Stromal cell of bone marrow (primary cell): ENCODE measurements at regions not wholly inside any gene's neighbourhood (a gene's known extent, or its start where the extent isn't known, plus 50 kb on each side); places are given as distances from the start of the nearest gene placed in this dataset.
"Not testable (repeated sequence)": the region's sequence is repeated elsewhere in the genome, so short reads cannot be mapped to it uniquely, and the experiment has no call there.

Experiments used
- DNase-seq: peaks from one replicate; pipeline ENCODE4 v3.0.0-alpha.2; 2012; ENCODE audit warnings: low read depth

DNA sequence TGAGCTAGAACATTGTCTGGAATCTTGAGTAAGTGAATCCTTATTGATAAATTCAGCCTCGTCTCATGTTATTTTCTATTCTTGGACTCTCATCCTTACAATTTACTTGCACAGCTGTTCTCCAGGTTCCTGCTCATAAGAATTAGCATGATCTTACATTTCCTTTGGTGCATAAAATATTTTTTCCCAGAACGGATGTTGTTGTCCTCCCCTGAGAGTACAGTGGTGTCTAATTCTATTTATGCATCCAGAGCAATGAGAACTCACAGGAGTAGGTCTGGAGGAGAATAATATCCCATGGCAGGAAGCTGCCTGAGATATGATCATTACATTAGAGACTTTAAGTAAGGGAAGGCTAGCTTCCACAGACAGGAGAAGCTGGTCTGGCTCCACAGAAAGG lies 178.4 kb upstream of the MAST4 start:
- no peak for DNase-seq

DNA sequence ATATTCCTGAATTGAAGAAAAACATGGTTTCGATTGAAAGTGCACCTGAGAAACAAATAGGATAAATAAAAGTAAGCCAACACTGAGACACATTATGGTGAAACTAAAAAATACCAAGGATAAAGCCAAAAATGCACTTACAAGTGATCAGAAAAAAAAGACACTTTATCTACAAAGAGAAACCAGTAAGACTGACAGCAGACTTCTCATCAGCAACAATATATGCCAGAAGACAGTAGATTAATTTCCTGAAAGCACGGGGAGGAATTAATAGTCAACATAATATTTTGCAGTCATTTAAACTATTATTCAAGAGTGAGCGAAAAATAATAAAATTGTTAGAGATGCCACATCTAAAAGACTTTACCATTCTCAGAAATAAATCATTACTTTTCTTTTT lies 172.7 kb upstream of the MAST4 start:
- DNase-seq: no peak

DNA sequence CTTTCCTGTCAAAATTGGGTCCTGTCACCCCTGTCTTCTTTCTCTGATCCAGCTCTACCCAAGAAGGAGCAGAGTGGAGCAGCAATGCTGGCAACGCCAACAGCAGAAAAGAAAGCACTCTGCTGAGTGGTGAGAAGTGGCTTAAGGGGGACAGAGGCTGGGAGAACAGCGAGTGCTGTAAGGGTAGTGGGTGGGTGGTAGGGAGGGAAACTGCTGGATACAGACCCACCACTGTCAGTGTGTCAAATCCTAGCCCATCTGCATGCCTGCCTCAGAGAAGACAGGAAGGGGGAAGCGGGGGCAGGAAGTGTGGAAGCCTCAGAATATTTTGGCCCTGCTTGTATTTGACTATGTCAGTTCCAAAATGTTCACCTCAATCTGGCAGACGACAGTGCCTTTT lies 170.4 kb upstream of the MAST4 start:
- DNase-seq: no peak

GRCh38 chr5:66426259-66427138 lies 169.7 kb upstream of the MAST4 start:
- DNase-seq: no peak

DNA sequence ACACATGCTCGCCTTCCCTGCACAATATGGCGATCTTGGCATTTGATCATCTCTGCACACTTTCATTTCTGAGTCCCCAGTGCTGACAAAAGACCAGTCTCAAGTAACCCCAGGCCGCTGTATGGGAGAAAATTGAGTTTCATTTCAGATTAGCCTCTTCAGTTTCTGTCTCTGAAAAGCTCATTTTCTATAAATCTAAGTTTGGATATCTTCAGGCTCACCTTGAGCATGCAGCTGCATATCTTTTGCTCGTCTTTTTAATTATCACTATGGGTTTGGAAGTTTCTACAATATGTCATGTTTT lies 169.1 kb upstream of the MAST4 start:
- DNase-seq: no peak

DNA sequence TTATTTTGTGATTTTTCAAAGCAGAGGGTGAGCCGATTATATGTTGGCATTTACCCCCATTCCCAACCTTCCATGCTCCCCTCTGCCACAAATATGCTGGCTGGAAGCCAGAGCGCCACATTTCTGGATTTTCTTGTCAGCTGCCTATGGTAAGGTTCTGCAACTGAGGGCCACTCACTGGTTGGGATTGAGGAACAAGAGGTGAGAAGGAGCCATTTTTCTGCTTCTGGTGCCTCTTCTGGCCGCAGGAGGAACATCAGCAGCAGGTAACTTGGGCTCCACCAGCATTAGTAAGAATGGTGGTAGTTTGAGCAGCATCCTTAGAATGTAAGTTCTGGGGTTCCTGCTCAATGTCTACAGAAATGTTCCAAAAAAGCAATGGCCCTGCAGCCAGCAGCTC lies 159.5 kb upstream of the MAST4 start:
- DNase-seq: no peak

- no peak for DNase-seq
Observed at GRCh38 chr5:66438087-66438486, 158.1 kb upstream of the MAST4 start.

DNA sequence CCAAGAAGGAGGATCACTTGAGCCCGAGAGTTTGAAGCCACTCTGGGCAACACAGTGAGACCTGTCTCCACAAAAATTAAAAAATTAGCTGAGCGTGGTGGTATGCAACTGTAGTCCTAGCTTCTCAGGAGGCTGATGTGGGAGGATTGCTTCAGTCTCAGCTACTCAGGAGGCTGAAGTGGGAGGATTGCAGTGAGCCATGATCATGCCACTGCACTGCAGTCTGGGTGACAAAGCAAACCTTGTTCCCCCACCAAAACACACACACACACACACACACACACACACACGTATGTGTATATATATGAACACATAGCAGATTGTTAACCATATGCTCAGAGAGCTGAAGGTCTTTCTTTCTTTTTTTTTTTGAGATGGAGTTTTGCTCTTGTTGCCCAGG lies 157.5 kb upstream of the MAST4 start:
- DNase-seq: no peak

DNA sequence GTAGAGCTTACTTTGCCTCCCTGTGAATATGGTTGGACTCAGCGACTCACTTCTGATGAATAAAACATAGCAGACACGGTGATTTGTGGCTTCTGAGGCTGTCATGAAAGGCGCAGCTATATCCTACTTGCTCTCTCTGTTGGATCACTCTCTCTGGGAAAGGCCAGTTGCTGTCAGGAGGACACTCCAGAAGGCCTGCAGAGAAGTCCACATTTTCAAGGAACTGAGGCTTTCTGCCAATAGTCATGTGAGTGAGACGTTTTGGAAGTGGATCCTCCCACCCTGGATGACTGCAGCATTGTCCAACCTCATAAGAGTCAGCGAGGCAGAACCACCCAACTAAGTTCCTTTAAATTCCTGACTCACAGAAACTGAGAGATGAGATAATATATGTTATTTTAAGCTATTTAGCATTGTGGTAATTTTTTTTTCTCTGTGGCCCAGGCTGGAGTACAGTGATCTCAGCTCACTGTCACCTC lies 156.0 kb upstream of the MAST4 start:
- peak; percentile 95 for DNase-seq

DNA sequence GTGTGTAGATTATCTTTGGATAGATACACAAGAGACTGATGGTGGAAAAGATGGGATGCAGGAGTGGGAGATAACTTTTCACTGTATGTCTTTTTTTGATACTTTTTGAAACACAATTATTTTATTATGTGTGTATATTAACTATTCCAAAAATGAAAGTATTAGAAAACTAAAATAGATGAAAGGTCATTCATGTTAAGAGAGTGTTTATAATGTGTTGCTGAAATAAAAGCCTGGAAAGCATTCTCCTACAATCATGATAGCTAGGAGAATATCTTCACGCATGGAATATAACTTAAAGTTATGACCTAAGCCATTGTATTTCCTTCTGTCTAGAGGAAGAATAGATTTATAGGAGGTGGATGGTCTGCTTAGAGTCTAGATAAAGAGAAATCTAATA lies 154.8 kb upstream of the MAST4 start:
- no peak for DNase-seq

- DNase-seq: peak; percentile 6
Observed at GRCh38 chr5:66442951-66443445, 153.2 kb upstream of the MAST4 start.

- no peak for DNase-seq
Observed at GRCh38 chr5:66443462-66444130, 152.6 kb upstream of the MAST4 start.

DNA sequence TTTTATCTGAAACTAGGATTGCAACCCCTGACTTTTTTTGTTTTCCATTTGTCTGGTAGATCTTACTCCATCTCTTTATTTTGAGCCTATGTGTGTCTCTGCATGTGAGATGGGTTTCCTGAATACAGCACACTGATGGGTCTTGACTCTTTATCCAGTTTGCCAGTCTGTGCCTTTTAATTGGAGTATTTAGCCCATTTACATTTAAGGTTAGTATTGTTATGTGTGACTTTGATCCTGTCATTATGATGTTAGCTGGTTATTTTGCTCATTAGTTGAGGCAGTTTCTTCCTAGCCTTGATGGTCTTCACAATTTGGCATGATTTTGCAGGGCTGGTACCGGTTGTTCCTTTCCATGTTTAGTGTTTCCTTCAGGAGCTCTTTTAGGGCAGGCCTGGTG lies 148.1 kb upstream of the MAST4 start:
- DNase-seq: not testable (repeated sequence)

DNA sequence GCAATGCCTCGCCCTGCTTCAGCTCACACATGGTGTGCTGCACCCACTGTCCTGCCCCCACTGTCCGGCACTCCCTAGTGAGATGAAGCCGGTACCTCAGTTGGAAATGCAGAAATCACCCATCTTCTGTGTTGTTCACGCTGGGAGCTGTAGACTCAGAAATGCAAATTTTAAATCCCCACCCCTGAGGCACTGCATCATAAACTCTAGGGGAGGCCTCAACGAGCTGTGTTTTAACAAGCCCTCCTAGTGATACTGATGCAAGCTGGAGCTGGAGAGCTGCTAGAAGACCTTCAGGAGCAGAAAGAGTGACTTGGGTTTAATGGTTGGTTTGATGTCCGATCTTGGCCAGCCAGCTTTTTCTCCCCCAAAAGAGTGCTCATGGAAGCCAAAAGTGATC lies 146.0 kb upstream of the MAST4 start:
- no peak for DNase-seq

GRCh38 chr5:66450988-66451387 lies 145.2 kb upstream of the MAST4 start:
- DNase-seq: no peak

GRCh38 chr5:66452109-66452508 lies 144.1 kb upstream of the MAST4 start:
- no peak for DNase-seq

- peak; percentile 48 for DNase-seq
Observed at GRCh38 chr5:66454186-66455078, 141.8 kb upstream of the MAST4 start.

DNA sequence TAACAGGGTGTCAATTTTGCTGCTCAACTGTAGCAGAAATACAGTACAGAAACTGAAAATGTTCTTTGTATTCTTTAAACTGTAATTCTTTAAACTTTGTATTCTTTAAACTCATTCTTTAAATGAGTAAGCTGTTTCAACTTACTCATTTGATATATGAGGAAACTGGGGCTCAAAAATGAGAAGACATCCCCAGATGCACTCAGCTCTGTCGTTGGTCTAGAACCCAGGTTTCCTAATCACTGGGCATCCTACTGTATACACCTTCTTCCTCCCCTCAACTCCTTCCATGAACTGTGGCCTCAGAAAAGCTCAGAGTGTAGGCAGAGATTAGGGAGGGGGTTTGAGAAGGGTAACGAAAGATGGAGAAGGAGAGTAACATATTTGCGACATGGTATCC lies 136.5 kb upstream of the MAST4 start:
- no peak for DNase-seq

DNA sequence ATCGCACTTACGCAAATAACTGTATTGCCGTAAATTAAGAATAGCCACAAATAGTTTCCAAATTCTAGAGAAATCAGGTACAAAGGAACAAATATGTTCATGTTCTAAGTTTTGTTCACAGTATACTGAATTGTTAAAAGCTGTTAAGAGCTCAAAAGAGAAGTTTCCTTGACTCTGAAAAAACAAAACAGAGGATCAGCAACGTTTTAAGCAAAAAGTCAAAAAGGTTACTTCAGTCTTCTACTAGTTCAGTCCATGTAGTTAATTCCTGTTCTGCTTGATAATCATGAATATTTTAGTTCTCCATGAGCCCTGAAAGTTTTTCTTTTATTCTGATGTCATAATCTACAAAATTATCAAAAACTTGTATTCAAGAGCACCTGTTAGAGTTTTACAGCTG lies 128.6 kb upstream of the MAST4 start:
- no peak for DNase-seq

GRCh38 chr5:66469684-66470083 lies 126.5 kb upstream of the MAST4 start:
- DNase-seq: no peak

DNA sequence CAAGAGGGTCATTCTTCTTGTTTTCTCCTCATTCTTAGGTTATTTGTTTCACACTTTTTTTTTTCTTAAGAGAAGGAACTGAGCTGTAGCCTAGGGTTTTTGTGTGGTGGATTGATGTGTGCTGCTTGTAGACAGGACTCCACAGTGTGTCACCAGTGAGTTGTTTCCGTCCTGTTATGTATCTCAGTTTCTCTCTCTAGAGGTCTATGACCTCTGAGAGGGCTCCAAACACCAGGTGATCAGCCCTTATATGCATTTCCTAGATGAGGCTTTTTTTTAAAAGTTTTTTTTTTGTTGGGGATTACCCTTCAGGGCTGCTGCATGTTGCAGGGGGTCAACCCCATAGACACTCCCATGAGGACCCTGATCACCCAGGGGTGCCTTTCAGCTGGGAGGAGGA lies 124.2 kb upstream of the MAST4 start:
- DNase-seq: no peak

GRCh38 chr5:66475731-66476130 lies 120.5 kb upstream of the MAST4 start:
- DNase-seq: no peak

GRCh38 chr5:66477596-66477995 lies 118.6 kb upstream of the MAST4 start:
- no peak for DNase-seq
